ENCODE measurements at regions not wholly inside any gene's neighbourhood (a gene's known extent, or its start where the extent isn't known, plus 50 kb on each side); places are given as distances from the start of the nearest gene placed in this dataset.

GRCh38 chr5:124630767-124631704 lies 115.4 kb downstream of the ZNF608 start:
- no peak for TF ChIP-seq TOX (CRISPR knock-in tag; IDR thresholded peaks at IDR 0.05; ENCODE audit: borderline replicate concordance)
- TF ChIP-seq CSRNP3 (CRISPR knock-in tag; IDR thresholded peaks at IDR 0.05), result no peak
- no peak for TF ChIP-seq ESRRG (CRISPR knock-in tag; IDR thresholded peaks at IDR 0.05)
- no peak for TF ChIP-seq RARB (CRISPR knock-in tag; IDR thresholded peaks at IDR 0.05)
- TF ChIP-seq ISL1 (CRISPR knock-in tag; IDR thresholded peaks at IDR 0.05), result no peak
